ENCODE measurements at regions not wholly inside any gene's neighbourhood (a gene's known extent, or its start where the extent isn't known, plus 50 kb on each side); places are given as distances from the start of the nearest gene placed in this dataset.
"Not testable (repeated sequence)": the region's sequence is repeated elsewhere in the genome, so short reads cannot be mapped to it uniquely, and the experiment has no call there.

DNA sequence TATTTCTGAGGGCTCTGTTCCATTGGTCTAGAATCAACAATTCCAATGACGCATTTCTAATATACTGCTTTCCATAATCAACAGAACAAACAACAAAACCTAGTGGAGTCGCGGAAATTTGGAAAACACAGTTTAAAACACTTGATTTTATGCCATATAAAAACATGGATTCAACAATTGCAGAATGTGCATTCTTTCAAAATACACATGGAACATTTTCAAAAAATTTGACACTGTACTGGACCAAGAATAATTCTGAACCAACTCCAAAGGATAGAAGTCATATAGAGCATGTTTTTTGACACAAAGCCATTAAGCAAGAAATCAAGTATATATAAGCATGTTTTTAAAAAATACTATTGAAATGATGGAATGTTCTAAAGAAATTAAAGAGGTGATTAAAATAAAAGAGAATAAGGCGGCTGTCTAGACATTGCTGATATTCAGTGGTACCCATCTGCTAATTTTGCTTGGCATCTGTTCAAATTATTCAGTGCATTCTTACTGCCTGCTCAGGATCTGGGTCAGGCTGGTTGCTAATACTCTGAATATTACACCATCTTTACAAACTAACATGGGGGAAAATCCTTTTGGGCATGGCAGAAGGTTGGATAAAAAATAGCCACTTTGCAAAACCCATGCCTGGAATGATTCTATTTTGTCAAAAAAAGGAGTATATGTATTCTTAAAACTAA, 221.3 kb downstream of the NPR3 start:
- DNase-seq: no peak

DNA sequence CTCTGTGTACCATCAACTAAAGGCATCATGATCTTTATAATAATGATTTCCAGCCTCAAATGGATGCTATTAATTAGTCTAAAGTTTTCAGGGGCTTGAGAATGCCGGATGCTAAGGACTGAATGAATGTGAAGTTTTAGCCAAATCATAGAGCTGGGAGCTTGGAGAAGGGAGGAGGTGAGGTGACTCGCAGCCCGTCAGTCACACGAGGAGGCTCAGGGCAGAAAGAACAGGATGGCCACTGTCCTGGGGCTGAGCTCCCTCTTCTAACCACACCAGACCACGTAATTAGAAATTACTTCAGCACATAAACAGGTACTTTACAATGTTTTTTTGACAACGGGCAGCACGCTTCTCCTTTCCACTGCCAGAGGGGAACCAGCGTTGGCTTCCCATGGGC, 222.6 kb downstream of the NPR3 start:
- no peak for DNase-seq

DNA sequence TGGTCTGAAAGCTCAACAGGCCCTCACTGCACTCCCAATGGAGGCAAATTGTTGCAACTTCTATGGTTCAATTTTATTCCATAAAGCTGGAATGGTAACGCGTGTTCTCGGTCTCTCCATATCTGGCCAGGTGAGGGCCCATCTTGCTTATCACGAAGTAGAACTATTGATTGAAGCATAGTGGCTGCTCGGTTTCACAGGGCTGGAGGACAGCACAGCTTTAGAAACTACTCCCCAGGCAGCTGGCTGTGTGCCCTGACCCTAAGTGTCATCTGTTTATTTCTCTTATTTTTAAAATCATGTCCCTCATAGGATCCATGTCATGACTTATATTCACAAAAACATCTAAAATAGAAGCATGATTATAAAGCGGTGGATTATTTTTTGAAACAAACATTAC, 223.4 kb downstream of the NPR3 start:
- no peak for DNase-seq

DNA sequence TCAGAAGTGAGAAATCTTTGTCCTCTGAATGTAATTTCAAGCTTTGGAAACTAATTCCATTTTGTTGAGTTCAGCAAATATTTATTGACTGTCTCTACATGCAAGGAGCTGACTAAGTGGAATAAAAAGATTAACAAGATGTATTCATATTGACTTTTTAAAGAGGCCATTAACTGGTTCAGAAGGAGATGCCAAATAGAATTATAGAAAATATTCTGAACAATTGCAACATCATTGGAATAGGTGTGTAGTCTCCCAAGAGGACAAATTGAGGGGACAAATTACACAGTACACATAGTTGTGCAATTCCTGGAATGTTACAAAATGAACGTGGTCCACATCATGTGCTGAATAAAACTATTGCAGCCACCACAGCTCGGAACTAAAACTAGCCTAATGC, 224.2 kb downstream of the NPR3 start:
- no peak for DNase-seq

DNA sequence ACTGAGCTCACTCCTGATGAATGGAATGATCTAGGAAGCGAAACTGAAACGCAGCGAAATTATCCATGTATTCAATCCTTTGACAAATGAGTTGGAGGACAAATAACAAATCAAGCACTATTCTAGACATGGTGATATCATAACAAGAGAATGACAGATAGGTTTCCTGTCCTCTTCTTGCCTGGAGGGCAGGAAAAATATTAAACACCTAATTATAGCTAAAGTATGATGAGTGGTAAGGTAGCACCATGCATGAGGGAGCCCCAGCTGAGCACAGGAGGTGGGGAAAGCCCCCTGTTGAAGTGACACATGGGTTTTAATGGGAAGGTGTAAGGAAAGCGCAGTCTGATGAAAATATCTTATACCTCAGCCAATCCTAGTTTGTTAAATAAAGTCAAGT, 225.2 kb downstream of the NPR3 start:
- DNase-seq: no peak

DNA sequence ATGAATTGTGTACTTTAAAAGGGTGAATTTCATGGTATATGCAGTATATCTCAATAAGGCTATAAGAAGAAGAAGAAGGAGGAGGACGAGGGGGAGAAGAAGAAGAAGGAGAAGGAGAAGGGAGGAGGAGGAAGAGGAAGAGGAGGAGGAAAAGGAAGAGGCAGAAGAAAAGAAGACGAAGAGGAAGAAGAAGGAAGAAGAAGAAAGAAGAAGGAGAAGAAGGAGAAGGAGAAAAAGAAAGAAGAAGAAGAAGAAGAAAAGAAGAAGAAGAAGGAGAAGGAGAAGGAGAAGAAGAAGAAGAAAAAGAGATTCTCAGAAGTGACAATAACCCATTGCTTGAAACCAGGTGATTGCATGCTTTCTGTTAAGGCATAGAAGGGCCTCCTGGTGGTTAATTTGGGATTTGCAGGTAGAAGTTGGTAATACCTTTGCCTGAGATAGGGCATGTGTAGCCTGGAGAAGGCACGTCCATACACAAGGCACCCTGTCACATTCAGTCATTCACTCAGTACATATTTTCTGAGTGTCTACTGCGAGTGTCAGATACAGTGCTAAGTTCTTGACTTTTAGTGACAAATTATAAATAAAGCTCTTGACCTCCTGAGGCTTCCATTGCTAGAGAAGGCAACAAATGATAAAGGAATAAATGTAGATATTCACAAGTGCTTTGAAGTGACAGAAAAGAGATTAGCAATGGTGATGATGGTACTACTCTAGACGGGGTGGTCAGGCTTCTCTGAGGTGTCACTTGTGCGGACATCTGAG, 231.3 kb downstream of the NPR3 start:
- DNase-seq: no peak

DNA sequence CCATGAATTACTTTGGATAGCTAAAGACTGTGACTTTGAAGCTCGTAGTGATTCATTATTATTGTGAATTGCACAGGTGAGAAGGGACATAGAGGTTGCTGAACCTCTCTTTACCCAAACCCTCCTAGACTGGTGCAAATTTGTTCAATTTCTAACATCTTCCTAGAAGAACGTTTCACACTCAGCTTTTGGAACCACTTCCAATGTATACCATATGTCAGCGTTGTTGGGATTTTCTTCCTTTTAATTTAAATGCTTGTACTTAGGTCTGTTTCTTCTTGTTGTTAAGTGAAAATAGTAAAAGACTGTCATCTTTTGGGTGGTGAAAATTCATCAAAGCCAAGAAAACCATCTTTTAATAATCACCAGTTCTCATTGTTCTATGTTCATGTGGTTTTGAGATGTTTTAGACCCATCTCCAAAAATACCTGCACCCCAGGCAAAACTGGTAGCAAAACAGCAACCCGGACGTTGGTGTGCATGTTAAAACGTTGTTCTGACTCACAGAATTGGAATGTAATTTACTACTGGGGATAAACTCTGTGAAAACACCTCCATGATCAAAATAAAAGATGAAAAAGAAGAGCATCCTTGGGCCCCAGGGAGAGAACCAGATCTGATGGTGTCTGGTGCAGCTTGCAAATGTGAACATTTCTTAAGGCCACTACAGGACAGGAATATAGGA, 238.3 kb downstream of the NPR3 start:
- DNase-seq: no peak

DNA sequence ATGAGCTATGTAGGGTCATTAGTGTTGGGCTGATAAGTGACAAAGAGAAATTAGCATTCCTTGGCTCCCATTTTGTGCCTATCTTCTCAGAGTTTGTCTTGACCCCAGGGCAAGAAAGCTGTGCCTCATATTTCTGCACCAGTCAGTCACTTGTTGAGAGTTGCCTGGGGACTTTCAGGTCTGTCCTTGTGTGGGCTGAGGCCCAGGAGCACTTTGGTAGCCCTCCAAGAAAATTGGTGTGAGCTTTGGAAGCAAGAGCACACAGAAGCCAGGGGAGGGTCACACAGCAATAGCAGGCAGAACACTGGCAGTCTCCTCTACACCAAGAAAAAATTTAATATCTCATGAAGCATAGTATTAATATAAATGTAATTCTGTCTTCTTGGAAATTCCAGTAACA, 239.9 kb downstream of the NPR3 start:
- no peak for DNase-seq

DNA sequence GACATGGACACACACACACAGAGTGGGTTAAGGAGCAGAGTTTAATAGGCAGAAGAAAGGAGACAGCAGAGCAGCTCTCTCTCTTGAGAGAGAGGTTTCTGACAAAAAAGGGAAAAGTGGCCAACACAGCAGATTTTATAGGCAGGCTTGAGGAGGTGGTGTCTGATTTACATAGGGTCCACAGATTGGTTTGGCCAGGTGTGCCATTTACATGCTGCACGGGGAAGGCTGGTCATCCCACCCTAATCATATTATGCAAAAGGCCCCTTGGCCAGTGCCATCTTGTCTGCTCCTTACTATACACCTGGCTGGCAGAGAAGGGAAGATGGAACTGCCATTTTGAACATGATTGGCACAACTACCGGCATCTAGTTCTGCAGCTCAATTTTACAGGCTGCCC, 240.8 kb downstream of the NPR3 start:
- no peak for DNase-seq

DNA sequence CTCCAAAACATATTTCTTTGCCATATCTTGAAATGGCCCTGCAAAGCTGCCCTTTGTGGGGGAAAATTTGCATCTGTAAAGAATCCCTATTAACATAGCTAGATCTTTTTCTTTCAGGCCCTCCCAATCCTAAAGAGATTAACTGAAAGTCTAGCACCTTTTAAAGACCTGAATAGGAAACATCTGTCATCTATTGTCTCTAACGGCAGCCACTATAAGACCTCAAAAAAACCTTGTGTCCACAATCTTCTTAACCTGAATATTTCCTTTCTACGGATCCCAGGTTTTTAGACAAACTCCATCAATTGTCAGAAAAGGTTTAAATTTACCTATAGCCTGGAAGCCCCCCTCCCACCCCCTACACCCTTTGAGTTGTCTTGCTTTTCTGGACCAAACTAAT, 241.3 kb downstream of the NPR3 start:
- DNase-seq: not testable (repeated sequence)

DNA sequence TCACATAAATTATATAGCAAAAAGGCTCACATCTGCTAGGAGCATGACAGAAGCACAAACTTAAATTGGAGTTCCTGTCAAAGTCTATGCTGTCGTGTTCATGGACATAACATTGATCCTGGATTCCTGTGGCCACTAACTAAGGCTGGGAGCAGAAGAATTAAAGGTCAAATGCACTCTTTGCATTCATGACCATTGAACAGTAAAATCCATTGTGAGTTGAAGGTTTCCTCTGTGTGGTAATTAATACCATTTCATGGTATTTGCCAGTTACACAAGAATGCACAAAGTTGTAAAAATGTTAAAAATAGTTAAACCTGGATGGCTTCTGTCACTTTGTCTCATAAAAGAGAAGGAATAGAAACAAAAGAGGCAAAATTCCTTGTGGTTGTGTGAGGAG, 242.6 kb downstream of the NPR3 start:
- DNase-seq: no peak

DNA sequence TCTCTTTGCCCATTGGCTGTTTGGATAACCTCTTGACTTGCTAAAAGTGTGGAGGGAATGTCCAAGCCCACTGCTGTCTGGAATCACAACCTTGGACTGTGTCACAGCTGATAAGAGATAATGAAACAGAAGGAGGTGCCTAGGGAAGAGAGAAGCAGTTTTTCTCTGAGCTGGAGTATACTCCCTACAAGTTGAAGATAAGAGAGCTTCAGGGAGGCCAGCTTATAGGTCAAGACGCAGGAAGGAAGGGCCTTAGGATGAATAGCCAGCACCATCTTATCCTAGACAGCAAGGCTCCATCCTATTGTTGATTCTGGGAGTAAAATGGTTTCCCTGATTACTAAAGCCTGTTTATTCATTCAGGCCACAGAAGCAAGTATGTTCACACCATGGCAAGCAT, 244.7 kb downstream of the NPR3 start:
- no peak for DNase-seq

DNA sequence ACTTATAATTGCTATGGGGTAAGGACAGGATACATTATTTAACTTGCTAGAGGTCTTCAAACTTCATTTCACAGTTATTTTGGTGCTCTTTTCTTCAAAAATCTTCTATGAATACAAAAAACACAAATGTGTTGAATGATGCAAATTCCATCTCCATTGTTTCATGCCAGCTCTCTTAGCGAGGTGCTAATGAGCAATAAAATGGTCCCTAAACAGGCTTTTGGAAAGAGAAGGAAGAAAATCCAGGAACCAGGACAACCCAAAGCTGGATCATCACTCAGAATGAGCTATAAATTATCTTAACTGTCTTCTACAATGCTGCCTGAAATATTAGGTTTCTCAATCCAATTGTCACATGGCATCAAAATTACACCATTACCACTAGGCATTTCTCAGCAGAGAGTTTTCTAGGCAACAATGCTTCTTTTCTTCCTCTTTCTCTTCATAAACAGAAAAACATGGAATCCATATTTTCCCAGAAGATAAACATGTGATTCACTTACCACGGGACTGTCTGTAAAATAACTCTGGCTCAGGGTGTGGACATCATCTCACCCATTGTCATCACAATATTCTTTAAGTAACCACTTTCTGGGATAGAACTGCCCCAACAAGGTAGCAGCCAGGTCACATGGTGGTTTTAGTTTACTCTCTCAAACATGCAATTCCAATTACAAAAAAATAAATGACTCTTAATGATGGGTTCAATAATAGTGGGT, 249.4 kb downstream of the NPR3 start:
- no peak for DNase-seq

DNA sequence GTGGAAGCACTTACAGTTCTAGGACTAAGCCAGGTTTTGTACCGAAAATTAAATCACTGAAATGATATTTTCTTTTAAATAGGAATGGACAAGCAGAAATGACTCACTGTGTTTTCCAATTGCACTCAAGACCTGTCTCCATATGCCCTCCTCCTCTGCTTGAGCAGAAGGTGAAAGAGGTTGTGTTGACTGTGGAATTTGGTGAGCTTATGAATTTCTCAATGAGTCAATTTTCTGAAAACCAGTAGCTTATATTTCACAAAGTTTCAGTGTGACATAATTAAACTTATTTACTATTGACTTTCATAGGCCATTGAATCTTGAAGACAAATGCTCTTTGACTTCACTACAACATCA, 249.9 kb downstream of the NPR3 start:
- DNase-seq: no peak

DNA sequence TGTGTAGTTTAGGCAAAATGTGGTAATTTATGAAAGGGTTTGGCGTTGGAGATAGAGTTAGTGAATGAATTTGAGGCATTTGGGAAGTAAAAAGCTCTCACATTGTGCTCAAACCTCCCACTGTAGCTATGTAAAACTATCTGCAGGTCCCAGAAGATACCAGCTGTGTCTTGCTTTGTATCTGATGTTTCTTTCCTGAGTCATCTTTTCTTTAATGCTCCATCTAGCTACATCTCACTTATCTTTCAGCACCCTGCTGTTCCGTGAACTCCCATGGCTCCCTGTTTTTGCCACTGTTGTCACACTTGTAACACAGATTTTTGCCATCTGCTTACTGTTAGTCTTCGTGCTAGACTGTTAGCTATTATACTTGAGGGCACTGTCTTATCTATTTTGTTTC, 253.1 kb downstream of the NPR3 start:
- DNase-seq: no peak

DNA sequence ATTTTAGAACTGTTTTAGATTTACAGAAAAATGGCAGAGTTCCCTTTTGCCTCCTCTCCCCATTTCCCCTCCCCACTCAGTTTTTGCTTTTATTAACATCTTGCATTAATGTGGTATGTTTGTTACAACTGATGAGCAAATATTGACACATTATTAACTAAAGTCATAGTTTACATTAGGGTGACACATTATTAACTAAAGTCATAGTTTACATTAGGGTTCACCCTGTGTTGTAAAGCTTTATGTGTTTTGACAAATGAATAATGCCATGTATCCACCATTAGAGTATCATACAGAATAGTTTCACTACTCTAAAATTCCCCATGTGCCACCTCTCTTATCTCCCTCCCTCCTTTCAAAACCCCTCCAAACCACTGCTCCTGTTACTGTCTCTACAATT, 262.5 kb downstream of the NPR3 start:
- no peak for DNase-seq

DNA sequence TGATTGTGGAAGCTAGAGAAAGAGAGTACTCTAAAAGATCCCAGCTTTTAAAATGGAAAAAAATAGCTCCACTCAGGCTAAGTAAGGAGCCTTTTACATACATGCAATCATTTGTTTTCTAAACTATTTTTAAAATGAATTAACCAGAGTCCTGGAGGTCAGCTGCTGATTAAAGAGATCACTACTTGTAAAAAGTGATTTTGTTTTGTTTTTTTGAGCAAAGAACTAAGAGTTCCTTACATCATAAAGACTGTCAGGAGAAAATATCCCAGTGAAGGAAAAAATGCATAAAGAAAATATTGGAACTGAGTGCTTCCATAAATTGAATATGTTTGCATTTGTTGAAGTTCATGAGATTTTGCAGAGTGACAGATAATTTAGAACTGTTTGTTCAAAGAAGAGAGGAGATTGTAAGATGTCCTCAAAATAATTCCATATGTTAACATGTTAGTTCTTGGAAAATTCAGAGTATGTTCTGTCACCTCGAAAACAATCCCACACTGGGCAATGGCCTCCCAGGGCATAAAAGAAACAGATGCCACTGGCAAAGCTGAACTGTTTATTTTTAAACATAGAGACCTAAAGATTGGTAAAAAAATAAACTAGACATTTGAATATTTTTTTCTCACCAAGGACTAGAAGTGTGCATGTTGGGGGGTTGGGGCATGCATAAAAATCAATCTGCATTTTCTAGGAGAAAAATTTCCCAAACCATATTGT, 264.7 kb downstream of the NPR3 start:
- DNase-seq: no peak

DNA sequence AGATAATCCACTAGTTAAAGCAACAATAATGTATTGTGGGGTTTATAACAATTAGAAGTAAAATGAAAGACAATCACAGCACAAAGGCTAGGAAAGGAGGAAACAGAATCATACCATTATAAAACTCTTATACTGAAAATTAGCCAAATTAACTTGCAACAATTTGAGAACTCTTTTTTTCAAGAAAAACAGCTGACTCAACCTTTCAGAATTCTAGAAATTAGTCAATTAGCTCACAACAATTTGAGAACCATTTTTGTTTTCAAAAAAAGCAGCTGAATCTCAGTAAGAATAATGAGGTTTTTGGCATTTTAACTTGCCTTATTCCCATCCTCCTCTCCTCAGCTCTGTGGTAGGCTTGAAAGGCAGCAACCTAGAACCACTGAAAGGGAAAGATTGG, 269.9 kb downstream of the NPR3 start:
- DNase-seq: no peak

DNA sequence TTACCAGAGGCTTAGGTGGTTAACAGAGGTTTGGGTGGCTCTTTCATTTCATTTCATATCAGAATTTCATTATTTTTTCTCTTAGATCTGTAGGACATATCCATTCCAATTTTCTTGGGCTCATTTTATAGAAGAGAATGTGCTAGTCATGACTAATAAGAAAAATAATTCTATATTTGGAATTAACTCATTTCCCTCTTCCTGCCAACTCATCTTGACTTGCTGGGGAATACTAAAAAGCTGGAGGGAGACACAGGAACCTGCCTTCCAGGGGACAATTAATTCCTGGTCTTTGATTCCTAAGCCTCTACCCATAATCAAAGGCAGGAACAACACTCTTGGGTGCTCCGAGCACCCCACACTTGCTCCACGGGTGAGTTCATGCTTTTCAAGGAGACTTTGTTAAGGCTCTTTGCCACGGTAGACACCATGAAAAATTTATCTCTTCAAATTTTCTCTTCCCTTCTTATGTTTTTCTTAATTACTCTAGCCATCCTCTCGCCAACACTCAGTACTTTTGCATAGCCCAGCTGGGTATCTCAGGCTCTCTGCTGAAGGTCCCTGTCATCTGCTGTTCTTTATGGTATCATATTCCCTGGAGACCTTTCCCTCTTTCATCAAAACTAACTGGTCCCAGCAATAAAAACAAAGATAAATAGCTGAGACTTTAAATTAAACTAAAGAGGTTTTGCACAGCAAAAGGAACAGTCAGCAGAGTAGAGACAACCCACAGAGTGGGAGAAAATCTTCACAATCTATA, 273.9 kb downstream of the NPR3 start:
- DNase-seq: no peak

DNA sequence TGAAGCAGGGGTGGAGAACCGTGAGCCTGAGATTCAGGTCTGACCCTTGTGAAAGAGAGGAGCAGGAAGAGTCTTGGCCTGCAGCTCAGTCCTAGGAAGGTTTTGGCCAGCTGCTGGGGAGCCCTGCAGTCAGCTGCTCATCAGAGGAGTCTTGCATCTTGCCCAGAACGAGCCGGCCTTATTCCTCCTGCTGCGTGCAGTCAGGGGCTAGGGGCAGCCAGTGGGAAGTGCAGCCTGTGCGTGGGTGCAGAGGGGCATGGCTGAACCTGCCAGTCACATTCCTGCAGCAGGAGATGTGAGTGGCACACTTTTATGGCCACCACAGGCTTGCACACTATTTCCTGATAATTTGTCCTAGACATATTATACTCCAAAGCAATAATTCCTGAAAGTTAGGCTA, 278.7 kb downstream of the NPR3 start:
- no peak for DNase-seq

DNA sequence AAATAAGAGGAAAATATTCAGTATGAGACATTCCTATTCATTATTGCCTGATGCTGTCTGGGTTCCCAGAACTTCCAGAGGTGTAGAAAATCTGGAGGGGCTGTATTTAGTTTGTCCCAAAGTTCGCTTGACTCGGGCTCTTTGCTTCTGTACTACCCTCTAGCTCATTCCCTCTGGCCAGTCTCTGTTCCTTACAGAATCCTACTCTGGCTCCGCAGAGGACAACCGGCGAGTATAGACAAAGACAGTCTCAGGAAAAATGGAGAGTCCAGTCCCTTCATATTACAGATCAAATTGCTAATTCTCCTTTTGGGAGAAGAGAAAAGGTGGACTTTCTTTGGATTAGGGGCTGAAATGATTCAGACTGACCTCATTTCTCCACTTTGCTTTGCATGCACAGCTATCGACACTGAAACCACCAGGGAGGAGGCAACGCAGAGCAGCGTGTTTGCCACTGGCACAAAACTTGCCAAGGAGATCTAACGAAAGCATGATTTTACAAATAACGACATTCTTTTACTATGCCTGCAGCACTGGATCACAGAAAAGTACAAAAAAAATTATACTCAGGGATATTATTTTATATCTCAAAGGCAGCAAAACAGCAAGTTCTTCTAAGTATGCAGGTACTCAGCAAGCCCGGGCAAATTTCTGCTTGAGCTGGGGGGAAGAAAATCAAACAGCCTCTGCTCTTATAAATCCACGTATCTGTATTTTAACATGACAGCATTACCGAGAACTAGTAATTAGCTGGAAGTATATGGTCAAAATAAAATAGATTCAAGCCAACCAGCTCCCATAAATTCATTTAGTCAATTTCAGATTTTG, 279.7 kb downstream of the NPR3 start:
- DNase-seq: no peak
